ENCODE measurements at regions not wholly inside any gene's neighbourhood (a gene's known extent, or its start where the extent isn't known, plus 50 kb on each side); places are given as distances from the start of the nearest gene placed in this dataset.

DNA sequence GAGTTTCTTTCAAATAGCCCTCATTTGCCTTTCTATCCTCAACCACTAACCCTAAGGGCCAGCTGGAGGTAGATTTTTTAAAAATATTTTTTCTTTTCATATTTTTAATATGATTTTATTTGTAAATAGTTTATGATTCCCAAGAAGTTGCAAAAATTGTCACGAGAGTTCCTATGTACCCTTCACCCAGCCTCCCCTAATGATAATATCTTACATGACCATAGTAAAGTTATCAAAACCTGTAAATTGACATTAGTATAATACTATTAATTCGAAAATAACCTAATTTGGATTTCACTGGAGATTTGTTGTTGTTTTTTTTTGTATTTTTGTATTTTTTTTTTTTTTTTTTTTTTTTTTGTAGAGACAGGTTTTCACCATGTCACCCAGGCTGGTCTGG is 495.5 kb downstream of the MIAT start:
- TF ChIP-seq, protein P1, sequence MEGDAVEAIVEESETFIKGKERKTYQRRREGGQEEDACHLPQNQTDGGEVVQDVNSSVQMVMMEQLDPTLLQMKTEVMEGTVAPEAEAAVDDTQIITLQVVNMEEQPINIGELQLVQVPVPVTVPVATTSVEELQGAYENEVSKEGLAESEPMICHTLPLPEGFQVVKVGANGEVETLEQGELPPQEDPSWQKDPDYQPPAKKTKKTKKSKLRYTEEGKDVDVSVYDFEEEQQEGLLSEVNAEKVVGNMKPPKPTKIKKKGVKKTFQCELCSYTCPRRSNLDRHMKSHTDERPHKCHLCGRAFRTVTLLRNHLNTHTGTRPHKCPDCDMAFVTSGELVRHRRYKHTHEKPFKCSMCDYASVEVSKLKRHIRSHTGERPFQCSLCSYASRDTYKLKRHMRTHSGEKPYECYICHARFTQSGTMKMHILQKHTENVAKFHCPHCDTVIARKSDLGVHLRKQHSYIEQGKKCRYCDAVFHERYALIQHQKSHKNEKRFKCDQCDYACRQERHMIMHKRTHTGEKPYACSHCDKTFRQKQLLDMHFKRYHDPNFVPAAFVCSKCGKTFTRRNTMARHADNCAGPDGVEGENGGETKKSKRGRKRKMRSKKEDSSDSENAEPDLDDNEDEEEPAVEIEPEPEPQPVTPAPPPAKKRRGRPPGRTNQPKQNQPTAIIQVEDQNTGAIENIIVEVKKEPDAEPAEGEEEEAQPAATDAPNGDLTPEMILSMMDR (IDR thresholded peaks at IDR 0.05) = no peak
- TF ChIP-seq POLR2A (IDR thresholded peaks at IDR 0.05) = no peak

Measured in adrenal gland (tissue), 5 donors.